Endometrial microvascular endothelial cells (primary cell): ENCODE measurements at regions not wholly inside any gene's neighbourhood (a gene's known extent, or its start where the extent isn't known, plus 50 kb on each side); places are given as distances from the start of the nearest gene placed in this dataset.
"Not testable (repeated sequence)": the region's sequence is repeated elsewhere in the genome, so short reads cannot be mapped to it uniquely, and the experiment has no call there.

Source experiments
- in situ Hi-C: cut with HindIII; loops from 2 replicates; pipeline ENCODE4 v1.10.0; 2017; ENCODE audit warnings: low sequenced_read_pairs, low pct_unique_long_range_greater_than_20kb; ENCODE audit errors: inconsistent ontology term

DNA sequence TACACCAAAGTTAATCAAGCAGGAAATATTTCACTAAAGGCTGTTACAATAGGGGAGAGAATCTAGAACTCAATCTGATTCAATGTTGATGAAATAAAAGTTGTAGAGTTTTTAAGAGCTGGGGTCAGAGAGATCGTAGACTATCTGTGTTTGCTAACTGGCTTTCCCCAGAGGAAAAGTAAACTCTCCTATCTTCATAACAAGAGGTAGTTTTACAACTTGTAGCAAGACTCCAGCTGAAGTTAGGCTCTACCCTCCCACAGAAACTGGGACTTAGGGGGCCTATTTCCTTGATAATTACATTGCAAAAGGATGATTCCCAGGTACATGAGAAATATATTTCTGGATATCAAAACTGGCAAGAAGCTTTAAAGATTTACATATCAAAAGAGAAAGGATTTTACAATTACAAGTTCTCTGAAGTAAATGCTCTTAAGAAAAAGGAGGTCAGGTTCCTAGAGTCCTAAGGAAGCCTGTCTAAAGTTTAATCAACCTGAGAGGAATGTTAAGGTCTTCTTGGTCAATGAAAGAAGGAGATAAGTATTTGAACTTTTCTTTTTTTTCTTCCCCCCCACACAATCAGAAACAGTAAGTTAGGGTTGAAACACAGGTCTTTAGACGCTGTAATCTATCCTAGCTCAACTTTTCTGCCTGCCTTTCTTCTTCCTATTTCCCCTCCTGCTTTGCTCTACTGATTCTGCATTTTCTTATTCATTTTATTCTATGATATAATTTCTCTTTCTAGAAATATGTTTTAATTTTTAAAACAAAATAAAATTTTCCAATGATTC, 692.2 kb upstream of the LINC00305 start:
- in situ Hi-C loops, result no loop called here

DNA sequence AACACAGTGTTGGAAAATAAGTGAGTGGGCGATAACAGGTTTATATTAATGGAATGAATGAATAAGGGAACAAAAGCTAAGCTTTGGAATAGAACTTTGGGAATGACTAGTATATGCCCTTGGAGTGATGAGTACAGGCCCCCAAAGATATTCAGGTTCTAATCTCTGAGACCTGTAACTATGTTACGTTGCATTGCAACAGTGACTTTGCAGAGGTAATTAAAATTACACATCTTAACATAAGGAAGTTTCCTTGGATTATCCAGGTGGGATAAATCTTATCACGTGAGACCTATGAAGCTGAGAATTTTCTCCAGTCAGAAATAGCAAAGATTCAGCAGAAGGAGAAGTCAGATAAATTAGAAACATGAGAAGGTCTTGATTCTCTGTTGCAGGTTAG, 661.5 kb upstream of the LINC00305 start:
- in situ Hi-C loops, result no loop called here

DNA sequence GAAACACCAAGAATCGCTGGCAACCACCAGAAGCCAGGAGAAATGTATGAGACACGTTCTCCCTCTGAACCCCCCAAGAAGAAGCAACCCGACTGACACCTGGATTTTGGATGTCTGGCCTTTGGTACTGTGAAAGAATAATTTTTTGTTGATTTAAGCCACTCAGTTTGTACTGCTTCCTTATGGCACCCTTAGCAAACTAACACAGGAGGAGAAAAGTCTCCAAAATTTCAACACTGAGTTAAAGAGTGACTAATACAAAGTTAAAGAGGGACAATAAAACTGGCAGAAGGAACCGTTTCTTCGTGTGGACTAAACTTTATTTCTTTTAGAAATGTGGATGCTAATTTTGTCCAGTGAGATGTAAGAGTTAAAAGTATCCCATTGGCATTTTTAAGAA, 660.9 kb upstream of the LINC00305 start:
- in situ Hi-C loops, result no loop called here

DNA sequence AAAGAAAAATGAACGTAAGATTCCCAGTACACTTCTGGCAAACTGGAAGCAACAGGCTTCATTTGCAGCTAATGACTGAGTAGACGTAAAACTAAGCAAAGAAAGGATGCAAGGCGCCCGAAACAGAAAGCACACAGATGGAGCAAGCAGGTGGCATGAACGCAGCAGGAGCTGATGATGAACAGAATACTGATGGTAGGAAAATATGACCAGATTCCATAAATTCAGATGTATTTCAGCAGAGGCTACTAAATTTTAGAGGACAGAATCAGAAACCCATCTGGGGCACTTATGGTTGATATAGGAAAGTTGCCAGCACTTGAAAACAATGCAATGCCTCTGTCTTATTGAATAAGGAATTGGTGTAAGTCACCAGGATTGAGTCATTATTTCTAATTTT, 658.7 kb upstream of the LINC00305 start:
- in situ Hi-C loops, result no loop called here

DNA sequence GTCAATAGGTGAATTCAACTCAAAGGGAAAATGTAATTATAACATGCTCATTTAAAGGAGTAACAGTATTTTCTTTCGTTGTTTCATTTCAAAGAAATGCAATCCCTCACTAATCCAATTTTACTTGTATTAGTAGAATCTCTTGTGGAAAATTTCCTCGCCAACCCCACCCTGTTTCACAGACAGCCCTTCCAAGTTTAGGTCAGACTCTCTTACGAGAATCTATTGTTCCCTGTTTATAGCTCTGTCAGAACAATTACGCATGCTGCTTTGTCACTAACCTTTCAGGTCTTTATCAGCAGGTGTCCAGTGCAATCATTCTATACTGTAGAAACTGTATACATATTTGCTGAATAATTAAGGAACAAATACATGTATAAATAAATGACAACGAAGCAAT, 657.8 kb upstream of the LINC00305 start:
- in situ Hi-C loops, result no loop called here

DNA sequence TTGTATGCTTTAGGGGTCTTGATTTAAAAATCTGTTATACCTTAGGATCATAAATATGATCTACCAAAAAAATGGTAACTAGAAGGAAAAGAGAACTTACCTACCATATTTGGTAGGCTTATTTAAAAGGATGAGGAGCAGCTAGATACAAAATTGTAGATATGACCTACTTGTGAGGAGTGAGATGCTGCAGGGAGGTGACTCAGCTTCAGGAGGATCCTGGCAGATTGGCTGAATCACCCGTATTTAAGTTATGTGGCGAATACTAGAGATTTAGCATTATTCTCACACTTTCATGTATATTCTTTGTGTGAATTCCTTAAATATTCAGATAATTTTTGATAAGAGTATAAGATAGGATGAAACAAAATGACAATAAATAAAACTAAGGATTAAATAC, 657.3 kb upstream of the LINC00305 start:
- in situ Hi-C loops, result no loop called here

DNA sequence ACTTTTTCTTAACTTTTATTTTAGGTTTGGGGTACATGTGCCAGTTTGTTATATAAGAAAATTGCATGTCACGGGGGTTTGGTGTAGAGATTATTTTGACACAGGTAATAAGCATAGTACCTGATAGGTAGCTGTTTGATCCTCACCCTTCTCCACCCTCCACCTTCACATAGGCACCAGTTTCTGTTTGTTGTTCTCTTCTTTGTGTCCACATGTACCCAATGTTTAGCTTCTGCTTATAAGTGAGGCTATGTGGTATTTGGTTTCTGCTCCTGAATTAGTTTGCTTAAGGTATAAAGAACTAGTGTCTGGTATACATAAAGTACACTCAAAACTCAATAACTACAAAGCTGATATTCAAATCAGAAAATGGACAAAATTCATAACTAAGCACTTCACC, 654.6 kb upstream of the LINC00305 start:
- in situ Hi-C loops, result no loop called here

DNA sequence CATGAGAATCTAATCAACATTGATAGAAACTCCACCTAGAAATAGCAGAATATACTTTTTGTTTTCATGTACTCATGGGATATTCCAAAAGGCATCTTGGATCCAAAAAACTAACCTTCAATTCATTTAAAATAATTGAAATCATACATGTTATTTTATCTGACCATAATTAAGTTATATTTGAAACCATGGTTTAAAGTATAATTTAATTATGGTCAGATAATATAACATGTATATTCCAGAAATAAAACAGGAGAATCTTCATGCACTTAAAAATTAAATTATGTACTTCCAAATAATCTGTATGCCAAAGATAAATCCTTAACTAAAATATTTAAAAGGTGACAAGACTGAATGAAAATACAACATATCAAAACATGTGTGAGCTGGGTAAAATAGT, 651.3 kb upstream of the LINC00305 start:
- in situ Hi-C loops, result no loop called here

DNA sequence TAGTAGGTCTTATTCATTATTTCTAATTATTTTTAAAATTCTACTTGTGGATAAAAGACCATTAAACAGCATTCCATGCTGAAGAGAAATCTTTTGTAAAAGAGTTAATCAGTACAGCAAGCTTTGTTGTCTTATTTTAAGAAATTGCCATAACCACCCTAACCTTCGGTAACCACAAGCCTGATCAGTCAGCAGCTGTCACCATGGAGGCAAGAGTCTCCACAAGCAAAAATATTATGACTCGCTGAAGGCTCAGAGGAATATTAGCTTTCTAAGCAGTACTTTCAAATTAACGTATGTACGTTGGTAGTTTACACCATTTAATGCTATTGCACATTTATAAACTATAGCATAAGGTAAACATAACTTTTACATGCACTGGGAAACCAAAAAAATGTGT, 650.5 kb upstream of the LINC00305 start:
- in situ Hi-C loops, result no loop called here

DNA sequence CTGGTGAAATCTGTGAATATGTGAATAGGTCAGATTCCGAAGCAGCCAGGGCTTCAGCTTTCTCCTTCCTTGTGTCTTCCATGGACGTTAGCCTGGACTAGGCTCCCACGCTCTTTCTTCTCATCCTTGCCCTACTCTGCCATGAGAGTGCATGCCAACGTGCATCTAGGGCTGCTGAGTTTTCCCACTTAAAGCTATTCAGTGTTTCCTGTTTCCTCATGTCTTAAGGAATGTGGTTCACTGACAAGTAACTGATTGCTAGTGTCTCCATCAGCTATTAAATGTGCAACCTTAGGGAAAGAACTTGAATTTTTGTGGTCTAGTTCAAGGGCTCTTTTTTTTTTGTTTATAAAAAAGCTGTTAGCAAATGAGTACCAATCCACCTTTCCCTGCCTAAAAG, 642.3 kb upstream of the LINC00305 start:
- in situ Hi-C loops, result no loop called here

DNA sequence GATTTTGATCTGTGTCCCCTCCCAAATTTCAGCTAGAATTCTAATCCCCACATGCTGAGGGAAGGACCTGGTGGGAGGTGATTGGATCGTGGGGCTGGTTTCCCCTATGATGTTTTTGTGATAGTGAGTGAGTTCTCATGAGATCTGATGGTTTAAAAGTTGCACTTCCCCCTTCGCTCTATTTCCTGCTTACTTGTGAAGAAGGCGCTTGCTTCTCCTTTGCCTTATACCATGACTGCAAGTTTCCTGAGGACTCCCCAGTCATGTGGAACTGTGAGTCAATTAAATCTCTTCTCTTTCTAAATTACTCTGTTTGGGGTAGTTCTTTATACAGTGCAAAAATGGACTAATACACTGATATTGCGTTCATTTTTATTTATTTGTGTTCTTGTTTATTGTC, 636.8 kb upstream of the LINC00305 start:
- in situ Hi-C loops, result no loop called here

DNA sequence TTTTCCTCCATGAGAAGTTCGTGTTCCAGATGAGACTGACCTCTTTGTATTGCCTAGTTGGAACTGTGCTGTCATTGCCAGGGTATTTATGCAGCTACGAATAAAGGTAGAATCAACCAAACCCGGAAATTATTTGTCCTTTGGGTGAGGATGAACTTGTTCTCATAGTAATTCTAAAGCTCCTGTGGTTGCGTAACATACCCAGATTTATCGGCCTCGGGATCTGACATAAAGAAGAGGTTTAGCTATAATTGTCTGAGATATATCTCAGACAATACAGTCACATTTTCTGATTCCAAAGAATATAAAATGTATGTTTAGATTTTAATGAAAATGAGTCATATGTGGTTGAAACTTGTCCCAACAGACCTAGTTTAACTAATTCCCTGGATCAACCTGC, 628.7 kb upstream of the LINC00305 start:
- in situ Hi-C loops, result no loop called here

DNA sequence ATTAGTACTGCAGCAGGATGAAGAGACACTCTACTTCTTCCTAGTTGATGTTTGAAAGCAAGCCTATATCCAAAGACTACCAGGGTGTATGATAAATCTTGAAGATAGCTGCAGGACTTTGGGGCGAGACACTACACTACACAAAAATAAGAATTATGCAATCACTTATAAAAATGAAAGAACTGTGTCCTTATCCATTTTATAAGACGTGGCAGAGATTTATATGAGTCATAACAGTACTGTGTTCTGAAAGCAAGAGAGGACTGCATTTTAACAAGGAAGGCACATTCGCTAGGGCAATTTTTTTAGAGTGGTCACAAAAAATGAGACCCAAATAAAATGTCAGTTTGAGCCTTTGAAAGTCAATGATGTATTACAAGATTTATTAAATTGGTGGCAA, 617.0 kb upstream of the LINC00305 start:
- in situ Hi-C loops, result no loop called here

DNA sequence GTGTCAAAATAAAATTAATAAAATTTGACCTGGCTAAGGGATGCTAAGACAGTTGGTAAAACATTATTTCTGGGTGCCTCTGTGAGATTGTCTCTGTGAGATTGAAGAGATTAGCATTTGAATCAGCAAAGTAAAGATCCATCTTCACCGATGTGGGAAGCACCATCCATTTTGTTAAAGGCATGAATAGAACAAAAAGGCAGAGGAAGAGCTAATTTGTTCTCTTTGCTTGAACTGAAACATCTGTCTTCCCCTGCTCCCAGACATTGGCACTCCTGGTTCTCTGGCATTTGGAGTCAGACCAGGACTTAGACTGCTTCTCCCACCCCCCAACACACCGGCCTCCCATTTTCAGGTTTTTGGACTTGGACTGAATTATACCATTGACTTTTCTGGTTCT, 603.8 kb upstream of the LINC00305 start:
- in situ Hi-C loops, result no loop called here

DNA sequence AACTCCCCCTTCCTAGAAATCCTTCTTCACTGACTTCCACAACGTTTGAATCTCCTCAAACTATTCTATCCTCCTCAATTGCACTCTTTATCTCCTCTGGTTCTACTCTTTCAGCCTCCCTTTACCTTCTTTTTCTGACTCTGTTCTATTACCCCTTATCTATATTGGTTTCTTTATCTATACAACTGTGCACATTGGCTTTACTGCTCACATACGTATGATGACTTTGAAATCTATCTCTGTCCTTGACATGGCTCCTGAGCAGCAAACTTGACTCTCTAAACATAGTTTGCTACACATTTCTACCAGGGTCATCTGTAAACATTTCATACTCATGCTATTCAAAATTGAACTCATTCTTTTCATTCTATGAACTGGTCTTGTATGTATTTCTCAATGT, 601.0 kb upstream of the LINC00305 start:
- in situ Hi-C loops, result no loop called here

DNA sequence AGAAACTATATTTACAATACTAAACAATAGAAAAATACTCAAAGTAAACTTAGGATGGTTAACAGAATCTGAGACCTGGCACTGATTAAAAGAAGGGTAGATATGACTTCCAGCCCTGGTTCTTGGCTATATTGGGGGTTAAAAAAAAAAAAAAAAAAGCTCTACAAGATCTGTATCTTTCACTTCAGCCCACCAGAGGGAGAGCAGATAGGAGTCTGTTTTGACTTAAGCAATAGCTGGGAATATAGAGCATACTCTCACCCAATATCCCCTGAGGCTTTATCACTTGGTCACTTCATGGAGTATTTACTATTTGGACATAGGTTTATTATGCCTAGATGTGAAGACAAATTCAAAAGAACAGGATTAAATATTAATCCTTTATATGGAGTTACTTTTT, 598.9 kb upstream of the LINC00305 start:
- in situ Hi-C loops, result no loop called here

DNA sequence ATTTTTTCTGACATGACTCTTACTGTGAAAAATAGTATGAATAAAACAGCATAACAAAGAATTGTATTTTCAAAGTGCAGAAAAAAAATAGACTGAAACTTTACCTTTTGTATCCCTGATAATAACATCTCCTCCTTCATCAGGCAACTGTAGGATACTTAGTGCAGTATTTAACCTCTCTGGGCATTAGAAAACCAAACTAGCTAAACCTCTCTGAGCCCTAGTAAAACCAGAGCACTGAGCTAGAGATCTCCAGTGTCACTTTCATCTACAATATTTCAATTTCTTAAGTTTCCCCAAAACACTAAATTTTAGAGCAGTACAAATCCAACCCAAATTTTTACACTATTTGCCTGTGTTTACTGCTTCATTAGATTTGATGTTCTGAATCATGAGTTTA, 594.0 kb upstream of the LINC00305 start:
- in situ Hi-C loops, result no loop called here

DNA sequence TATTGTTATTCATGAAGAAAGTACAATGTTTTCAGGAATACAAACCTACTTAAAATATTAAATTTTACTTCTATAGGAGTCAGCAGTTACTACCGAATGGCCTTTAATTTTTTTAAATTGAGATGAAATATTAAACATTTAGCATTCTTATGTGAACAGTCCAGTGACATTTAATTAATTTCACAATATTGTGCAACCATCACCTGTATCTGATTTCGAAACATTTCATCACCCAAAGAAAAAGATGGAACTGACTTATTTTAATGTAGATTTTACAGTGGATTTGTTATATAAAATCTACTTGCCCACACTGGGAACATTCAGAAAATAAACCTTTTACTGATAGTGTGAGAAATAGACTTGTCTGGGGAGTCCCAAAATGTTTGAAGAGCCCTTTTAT, 585.2 kb upstream of the LINC00305 start:
- in situ Hi-C loops, result no loop called here

DNA sequence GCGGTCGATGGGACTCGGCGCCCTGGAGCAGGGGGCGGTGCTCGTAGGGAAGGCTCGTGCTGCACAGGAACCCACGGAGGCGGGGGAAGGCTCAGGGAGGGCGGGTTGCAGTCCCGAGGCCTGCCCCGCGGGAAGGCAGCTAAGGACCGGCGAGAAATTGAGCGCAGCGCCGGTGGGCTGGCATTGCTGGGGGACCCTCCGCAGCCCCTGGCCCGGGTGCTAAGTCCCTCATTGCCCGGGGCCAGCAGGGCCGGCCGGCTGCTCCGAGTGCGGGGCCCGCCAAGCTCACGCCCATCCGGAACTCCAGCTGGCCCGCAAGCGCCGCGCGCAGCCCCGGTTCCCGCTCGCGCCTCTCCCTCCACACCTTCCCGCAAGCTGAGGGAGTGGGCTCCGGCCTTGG, 576.8 kb upstream of the LINC00305 start:
- in situ Hi-C loops, result not testable (repeated sequence)

DNA sequence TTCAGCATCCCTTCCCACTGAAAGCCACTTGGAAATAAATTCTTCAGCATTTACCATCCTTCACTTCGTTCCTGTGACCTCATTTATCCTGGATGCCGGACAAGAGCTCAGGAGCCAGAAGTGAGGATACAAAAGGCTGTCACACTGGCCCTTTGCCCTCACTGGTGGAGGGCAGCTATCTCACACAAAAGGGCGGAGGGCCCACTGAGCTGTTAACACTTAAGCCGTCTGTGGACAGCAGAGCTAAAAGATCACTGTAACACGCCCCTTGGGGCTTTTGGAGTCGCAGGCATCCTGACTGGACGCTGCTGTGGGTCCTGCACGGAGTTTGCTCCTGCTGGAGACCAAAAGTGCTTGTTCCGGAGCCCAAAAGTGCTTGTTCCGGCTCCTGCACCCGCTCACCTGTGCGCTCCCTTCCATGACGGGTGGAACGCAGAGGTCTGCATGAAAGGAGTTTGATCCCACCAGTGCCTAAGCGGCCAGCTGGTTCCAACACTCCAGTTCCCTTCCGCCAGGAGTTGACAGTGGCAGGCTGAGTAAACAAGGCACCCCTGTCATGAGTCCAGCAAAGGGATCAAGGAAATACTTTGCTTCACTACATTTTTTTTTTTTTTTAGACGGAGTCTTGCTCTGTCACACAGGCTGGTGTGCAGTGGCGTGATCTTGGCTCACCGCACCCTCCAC, 572.0 kb upstream of the LINC00305 start:
- in situ Hi-C loops, result no loop called here

DNA sequence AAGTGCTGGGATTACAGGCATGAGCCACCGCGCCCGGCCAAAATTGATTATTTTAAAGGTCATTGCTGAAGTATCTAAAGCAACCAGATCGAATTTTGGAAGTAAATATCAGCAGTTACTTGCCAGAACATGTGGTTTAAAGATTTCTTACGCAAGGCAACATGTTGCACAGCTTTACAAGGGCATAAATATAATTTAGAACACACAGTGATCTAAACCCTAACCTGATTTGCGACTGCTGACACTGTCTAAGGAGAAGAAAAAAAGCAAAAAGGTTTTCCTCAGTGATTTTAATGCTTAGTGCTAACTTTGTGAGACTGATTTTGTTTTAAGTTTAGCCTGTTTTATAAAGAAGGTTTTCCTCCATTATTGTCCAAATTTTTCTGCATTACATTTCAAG, 569.9 kb upstream of the LINC00305 start:
- in situ Hi-C loops, result no loop called here
